HAP-1 (cell line): ENCODE measurements at regions not wholly inside any gene's neighbourhood (a gene's known extent, or its start where the extent isn't known, plus 50 kb on each side); places are given as distances from the start of the nearest gene placed in this dataset.
"Not testable (repeated sequence)": the region's sequence is repeated elsewhere in the genome, so short reads cannot be mapped to it uniquely, and the experiment has no call there.

Experiments used
- DNase-seq, 2 experiments: peaks; one replicate each; pipeline ENCODE4 v3.0.0-alpha.2; 2016 to 2020; ENCODE audit warnings: low spot score in 2 of 2
- H3K27me3 ChIP-seq: fragments of 250-450 bp; sonication (Bioruptor Pico); 2 replicates; pipeline ENCODE4 v1.5.1; 2020; ENCODE audit warnings: low read depth, mild to moderate bottlenecking, moderate library complexity
- H3K36me3 ChIP-seq: fragments of 250-450 bp; sonication (Bioruptor Pico); replicated peaks from 2 replicates; pipeline ENCODE4 v1.5.1; 2020; ENCODE audit warnings: mild to moderate bottlenecking
- H3K4me1 ChIP-seq: fragments of 250-450 bp; sonication (Bioruptor Pico); 2 replicates; pipeline ENCODE4 v1.5.1; 2020; ENCODE audit warnings: mild to moderate bottlenecking
- H3K4me3 ChIP-seq: fragments of 250-450 bp; sonication (Bioruptor Pico); 2 replicates; pipeline ENCODE4 v1.5.1; 2020; ENCODE audit warnings: mild to moderate bottlenecking, moderate library complexity
- H3K9me3 ChIP-seq: fragments of 250-450 bp; sonication (Bioruptor Pico); 2 replicates; pipeline ENCODE4 v1.5.1; 2020; ENCODE audit warnings: mild to moderate bottlenecking, moderate library complexity
- in situ Hi-C: fragments of 300-500 bp; cut with MboI; formaldehyde crosslinking; loops from 3 replicates; pipeline ENCODE4 v1.14.3; 2020; ENCODE audit warnings: low sequenced_read_pairs, inconsistent platforms, mixed read lengths

DNA sequence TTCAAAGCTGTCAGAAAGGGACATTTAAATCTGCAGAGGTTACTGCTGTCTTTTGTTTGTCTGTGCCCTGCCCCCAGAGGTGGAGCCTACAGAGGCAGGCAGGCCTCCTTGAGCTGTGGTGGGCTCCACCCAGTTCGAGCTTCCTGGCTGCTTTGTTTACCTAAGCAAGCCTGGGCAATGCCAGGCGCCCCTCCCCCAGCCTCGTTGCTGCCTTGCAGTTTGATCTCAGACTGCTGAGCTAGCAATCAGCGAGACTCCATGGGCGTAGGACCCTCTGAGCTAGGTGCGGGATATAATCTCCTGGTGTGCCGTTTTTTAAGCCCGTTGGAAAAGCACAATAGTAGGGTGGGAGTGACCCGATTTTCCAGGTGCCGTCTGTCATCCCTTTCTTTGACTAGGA is 86.6 kb upstream of the ZWINT start:
- H3K36me3 ChIP-seq, in situ Hi-C loops, H3K9me3 ChIP-seq, H3K4me1 ChIP-seq, DNase-seq, H3K4me3 ChIP-seq, H3K27me3 ChIP-seq: not testable (repeated sequence)

DNA sequence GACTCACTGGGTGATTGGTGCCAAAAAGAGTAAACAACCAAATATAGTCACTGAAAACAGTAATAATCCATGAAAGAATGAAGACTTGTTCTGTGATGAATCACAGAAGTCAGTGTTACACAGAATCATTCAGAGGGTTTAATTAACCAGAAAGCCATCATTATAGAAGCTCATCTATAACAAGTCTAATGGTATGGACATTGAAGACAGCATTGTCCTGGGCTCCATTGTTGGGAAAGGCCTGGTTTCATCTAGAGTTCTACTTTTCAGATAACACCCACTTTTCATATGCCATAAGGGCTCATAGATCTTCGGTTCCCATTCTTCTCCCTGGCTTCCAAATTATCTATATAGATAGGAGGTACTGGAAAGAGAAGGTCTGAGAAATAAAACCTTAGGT is 80.3 kb upstream of the ZWINT start:
- H3K36me3 ChIP-seq, H3K4me3 ChIP-seq, DNase-seq, in situ Hi-C loops, H3K9me3 ChIP-seq, H3K4me1 ChIP-seq, H3K27me3 ChIP-seq: not testable (repeated sequence)
